Panc1 (cell line): ENCODE measurements at regions not wholly inside any gene's neighbourhood (a gene's known extent, or its start where the extent isn't known, plus 50 kb on each side); places are given as distances from the start of the nearest gene placed in this dataset.

Experiments used
- ATAC-seq: fragments of 200-7000 bp; cut with Tn5 transposase; 2 replicates; pipeline ENCODE4 v1.9.1; 2020; ENCODE audit warnings: mild to moderate bottlenecking, moderate library complexity
- BruUV-seq: library from RNA; stranded (reverse); fragments of 400-500 nt; replicated peaks from 2 replicates; lab custom pipeline; 2021; lab: Mats Ljungman, UMichigan
- CTCF ChIA-PET: fragments of 300-600 bp; sonication (Branson Sonifier 250); formaldehyde crosslinking; loops from one replicate; lab custom pipeline; 2022; ENCODE audit warnings: antibody characterized with exemption; lab: Charles Lee
- POLR2A ChIA-PET: fragments of 300-600 bp; sonication (Branson Sonifier 250); formaldehyde crosslinking; loops from one replicate; lab custom pipeline; 2022; ENCODE audit warnings: antibody characterized with exemption; lab: Charles Lee
- DNase-seq: peaks from one replicate; pipeline ENCODE4 v3.0.0-alpha.2; 2010; ENCODE audit warnings: low read depth, low spot score
- H3K27ac ChIP-seq: 2 replicates; pipeline ENCODE4 v1.5.1; 2011; ENCODE audit warnings: mild to moderate bottlenecking, low read length, inconsistent platforms
- H3K27me3 ChIP-seq: fragments of 200-500 bp; sonication (Bioruptor generic); 2 replicates; pipeline ENCODE4 v1.6.0; 2014; ENCODE audit warnings: low read length, inconsistent platforms; ENCODE audit not compliant: control insufficient read depth, insufficient read depth
- H3K36me3 ChIP-seq: fragments of 200-500 bp; sonication (Bioruptor generic); 2 replicates; pipeline ENCODE4 v1.5.1; 2014; ENCODE audit warnings: inconsistent platforms, mild to moderate bottlenecking, low read length, moderate library complexity; ENCODE audit not compliant: control insufficient read depth, insufficient read depth
- H3K4me1 ChIP-seq: 2 replicates; pipeline ENCODE4 v1.5.1; 2011; ENCODE audit warnings: inconsistent platforms, mild to moderate bottlenecking, low read length, moderate library complexity; ENCODE audit not compliant: control insufficient read depth, insufficient read depth
- H3K4me3 ChIP-seq, 2 experiments: 2 replicates each; pipeline ENCODE4 v1.5.1; 2011 to 2012; ENCODE audit warnings: low read depth in 2 of 2, low read length in 2 of 2, mild to moderate bottlenecking in 2 of 2, inconsistent platforms in 1 of 2, moderate library complexity in 1 of 2
- H3K9me3 ChIP-seq: fragments of 200-500 bp; sonication (Bioruptor generic); 2 replicates; pipeline ENCODE4 v1.5.1; 2014; ENCODE audit warnings: low read depth, mild to moderate bottlenecking, inconsistent platforms, low read length, moderate library complexity; ENCODE audit not compliant: control insufficient read depth, insufficient read depth
- CTCF ChIP-seq: fragments of 450-650 bp; IDR thresholded peaks from 2 replicates; pipeline ENCODE4 v1.5.1; 2017; ENCODE audit warnings: mild to moderate bottlenecking
- POLR2AphosphoS5 ChIP-seq: IDR thresholded peaks from 2 replicates; pipeline ENCODE4 v1.6.1; 2012; ENCODE audit warnings: mild to moderate bottlenecking, low read depth, low read length, moderate library complexity
- SIN3A ChIP-seq: IDR thresholded peaks from 2 replicates; pipeline ENCODE4 v1.6.1; 2012; ENCODE audit warnings: low read depth, mild to moderate bottlenecking, low read length, moderate library complexity, borderline replicate concordance; ENCODE audit not compliant: insufficient read depth
- TCF7L2 ChIP-seq: IDR thresholded peaks from 2 replicates; pipeline ENCODE4 v1.6.1; 2011; ENCODE audit warnings: mild to moderate bottlenecking, low read depth, low read length, inconsistent platforms
- in situ Hi-C: cut with HindIII; loops from 2 replicates; pipeline ENCODE4 v1.10.0; 2016; ENCODE audit warnings: low sequenced_read_pairs, low pct_unique_long_range_greater_than_20kb
- intact Hi-C: fragments of 100-400 bp; cut with micrococcal nuclease; formaldehyde crosslinking; loops from one replicate; pipeline ENCODE4 v1.10.0; 2022; ENCODE audit not compliant: unreplicated experiment
- TF ChIP-seq, protein P1 (sequence below), 2 experiments: IDR thresholded peaks; 2 replicates each; pipeline ENCODE4 v1.6.1; 2011 to 2012; ENCODE audit warnings: low read depth in 2 of 2, control low read depth in 1 of 2, low read length in 1 of 2, mild to moderate bottlenecking in 1 of 2, moderate library complexity in 1 of 2; ENCODE audit not compliant: insufficient read depth in 1 of 2

DNA sequence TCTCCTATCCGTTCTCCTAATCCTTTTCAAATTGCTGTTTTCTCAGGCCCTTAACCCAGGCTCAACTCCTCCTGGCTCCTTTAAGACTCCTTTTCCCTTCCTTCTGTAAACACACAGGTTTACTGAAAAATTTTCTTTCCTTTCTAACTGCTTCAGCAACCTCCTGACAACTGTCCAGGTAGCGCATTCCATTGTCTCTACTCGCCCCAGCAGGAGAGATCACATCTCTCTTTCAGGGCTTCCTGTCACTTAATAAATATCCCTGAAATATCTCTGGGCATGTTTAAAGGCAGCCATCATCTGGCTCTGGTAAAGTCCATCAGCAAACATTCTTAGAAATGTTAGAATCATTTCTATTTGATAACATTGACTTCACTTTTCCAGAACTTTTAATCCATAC, 211.2 kb upstream of the PTBP2 start:
- POLR2A ChIA-PET = no interaction called here
- no peaks in the 10 kb centered on the region for H3K9me3 ChIP-seq
- BruUV-seq = no TSS peak
- CTCF ChIA-PET = no interaction called here
- H3K27ac ChIP-seq = no peak overlapping the region
- TF ChIP-seq SIN3A = no peak
- no peaks in the 10 kb centered on the region for H3K36me3 ChIP-seq
- H3K27me3 ChIP-seq = no peaks in the 10 kb centered on the region
- intact Hi-C loops (no loop called here), in situ Hi-C loops (no loop called here)
- no peak for DNase-seq
- no peaks in the 10 kb centered on the region for H3K4me1 ChIP-seq
- no peak overlapping the region for H3K4me3 ChIP-seq
- no peak for ATAC-seq

DNA sequence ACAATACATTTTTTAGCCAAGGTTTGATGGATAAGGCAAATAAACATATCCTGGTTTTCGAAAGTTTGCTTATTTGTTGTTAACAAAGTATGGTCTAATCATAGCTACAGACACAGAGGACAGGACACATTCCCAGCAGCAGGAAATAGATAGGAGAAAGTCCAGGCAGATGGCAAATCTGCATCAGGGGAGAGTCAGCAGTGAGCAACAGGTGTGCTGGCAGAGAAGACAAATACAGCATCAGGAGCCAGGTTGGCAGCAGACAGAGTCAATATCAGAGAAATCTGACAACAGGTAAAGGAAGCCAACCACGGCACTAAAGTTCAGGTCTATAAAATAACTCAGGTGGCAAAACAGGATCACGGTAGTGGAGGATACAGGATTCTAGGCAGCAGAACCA, 210.7 kb upstream of the PTBP2 start:
- Histone ChIP-seq H3K27me3 (no peaks in the 10 kb centered on the region), H3K4me1 (no peaks in the 10 kb centered on the region), H3K9me3 (no peaks in the 10 kb centered on the region), H3K4me3 (no peak overlapping the region), H3K27ac (no peak overlapping the region), H3K36me3 (no peaks in the 10 kb centered on the region)
- intact Hi-C loops (no loop called here), in situ Hi-C loops (no loop called here)
- TF ChIP-seq CTCF (no peak), TCF7L2 (no peak), SIN3A (no peak), POLR2AphosphoS5 (no peak)
- TF ChIP-seq, protein P1, sequence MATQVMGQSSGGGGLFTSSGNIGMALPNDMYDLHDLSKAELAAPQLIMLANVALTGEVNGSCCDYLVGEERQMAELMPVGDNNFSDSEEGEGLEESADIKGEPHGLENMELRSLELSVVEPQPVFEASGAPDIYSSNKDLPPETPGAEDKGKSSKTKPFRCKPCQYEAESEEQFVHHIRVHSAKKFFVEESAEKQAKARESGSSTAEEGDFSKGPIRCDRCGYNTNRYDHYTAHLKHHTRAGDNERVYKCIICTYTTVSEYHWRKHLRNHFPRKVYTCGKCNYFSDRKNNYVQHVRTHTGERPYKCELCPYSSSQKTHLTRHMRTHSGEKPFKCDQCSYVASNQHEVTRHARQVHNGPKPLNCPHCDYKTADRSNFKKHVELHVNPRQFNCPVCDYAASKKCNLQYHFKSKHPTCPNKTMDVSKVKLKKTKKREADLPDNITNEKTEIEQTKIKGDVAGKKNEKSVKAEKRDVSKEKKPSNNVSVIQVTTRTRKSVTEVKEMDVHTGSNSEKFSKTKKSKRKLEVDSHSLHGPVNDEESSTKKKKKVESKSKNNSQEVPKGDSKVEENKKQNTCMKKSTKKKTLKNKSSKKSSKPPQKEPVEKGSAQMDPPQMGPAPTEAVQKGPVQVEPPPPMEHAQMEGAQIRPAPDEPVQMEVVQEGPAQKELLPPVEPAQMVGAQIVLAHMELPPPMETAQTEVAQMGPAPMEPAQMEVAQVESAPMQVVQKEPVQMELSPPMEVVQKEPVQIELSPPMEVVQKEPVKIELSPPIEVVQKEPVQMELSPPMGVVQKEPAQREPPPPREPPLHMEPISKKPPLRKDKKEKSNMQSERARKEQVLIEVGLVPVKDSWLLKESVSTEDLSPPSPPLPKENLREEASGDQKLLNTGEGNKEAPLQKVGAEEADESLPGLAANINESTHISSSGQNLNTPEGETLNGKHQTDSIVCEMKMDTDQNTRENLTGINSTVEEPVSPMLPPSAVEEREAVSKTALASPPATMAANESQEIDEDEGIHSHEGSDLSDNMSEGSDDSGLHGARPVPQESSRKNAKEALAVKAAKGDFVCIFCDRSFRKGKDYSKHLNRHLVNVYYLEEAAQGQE (IDR thresholded peaks at IDR 0.05; ENCODE audit: insufficient read depth in 1 of 2, low read depth in 2 of 2, low read length in 1 of 2) = no peak
- ATAC-seq (no peak), DNase-seq (no peak)
- BruUV-seq = no TSS peak
- POLR2A ChIA-PET = no interaction called here
- CTCF ChIA-PET = no interaction called here

DNA sequence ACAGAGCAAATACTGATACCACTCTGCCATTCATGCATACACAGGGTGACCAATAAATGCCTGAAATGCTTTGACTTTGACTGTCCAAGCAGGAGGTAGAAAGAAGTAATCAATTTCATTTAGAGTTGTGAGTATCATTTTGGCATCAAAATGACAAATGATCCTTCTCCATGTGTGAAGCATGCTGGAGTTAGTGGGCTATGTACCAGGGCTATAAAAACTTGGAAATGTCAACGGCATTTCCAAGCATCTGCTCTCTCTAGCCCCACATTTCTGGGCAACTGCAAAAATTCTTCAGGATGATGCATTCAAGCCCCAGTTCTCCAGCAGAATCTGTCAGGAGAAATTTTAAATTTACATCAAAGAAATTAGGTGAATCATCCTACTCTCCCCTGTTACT, 208.4 kb upstream of the PTBP2 start:
- in situ Hi-C loops (no loop called here), intact Hi-C loops (no loop called here)
- ATAC-seq = no peak
- H3K27me3 ChIP-seq = no peaks in the 10 kb centered on the region
- ChIA-PET CTCF (no interaction called here), POLR2A (no interaction called here)
- no peak for DNase-seq
- no peak overlapping the region for H3K27ac ChIP-seq
- TF ChIP-seq CTCF (no peak), SIN3A (no peak)
- no TSS peak for BruUV-seq
- H3K36me3 ChIP-seq = no peaks in the 10 kb centered on the region
- no peak overlapping the region for H3K4me3 ChIP-seq
- H3K9me3 ChIP-seq = no peaks in the 10 kb centered on the region
- H3K4me1 ChIP-seq = no peaks in the 10 kb centered on the region
